HG03342 (cell line): ENCODE measurements at regions not wholly inside any gene's neighbourhood (a gene's known extent, or its start where the extent isn't known, plus 50 kb on each side); places are given as distances from the start of the nearest gene placed in this dataset.
"Not testable (repeated sequence)": the region's sequence is repeated elsewhere in the genome, so short reads cannot be mapped to it uniquely, and the experiment has no call there.

Experiments
- ATAC-seq: cut with Tn5 transposase; IDR thresholded peaks from one replicate; pipeline ENCODE4 v1.9.1; 2021; ENCODE audit warnings: mild to moderate bottlenecking, moderate library complexity; ENCODE audit not compliant: unreplicated experiment

DNA sequence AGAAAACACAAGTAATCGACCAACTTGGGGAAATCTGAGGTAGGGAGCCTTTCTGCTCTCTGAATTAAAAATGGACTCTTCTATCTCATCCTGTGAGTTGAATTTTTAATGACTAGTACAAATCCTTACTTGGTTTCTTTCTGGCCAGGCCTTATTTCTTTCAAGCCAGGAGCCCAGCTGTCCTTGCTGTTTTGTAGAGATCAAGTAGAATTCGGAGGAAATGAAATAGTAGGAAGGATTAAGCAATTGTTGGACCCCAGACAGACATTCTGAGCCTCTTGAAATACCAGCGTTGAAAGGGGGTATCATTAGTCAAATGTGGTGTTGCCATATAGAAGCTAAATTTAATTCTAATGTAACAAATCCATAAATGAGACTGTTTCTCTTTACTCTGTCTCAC, 53.7 kb upstream of the SMIM15 start:
- no peak for ATAC-seq

DNA sequence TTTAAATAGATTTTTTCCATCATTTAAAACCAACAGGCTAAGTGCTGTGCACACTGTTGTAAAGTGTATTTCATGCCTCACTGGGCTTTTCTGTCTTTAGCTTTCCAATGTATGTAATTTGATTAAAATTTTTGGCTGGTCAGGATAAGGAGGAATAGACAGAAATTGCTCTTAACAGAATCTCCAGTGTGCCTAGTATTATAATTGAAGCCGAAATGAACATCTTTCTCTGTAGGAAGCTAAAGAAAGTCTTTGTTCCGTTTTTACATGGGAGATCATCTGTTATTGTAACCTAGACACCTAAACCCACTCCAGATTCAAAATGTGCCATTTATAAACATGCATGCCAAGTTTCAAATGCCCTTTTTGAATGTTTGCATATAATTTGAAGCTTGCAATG, 54.5 kb upstream of the SMIM15 start:
- no peak for ATAC-seq

DNA sequence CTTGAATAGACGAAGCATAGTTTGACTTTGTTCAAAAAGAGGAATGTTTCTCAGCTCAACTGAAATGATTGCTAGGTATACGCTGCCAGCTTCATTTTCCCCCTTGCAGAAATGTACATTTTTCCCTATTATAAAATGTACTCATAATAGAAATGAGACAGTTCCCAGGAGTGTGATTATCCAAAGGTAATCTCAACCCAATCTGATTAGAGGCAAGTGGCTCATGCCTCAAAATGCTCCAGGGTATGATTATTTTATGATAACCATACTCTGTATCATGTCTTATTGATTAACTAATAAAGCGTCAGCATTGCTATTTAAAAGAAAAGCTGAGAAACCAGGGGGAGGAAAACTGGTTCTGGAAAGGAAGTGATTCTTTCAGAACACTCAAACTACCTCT, 54.9 kb upstream of the SMIM15 start:
- ATAC-seq, result no peak

GRCh38 chr5:61228229-61228628, 66.0 kb upstream of the SMIM15 start:
- no peak for ATAC-seq

DNA sequence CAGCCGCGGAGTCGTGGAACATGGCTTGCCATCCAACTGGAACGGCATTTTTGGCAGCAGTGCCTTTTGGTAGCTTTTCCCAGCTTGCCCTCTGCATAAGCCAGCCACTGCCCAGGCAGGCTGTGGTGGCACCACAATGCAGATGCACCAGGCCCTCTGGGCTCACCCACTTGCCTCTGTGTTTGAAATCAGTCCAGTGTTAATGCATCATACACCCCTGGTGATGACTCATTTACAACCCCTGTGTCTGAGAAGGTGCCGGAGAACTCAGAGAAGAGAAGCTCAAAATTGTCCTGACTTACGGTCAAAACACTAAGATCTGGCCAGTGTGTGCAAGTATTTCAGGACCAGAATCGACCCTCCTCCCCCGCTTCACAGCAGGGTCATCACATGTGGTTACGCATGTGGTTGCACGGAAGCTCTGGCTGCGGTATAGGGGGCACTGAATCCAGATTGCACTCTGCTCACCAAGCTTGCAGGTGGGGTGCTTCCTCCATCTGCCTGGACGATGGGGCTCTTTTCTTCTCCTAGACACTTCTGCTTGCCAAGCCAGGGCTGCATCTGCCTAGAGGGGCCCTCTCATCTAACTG, 66.5 kb upstream of the SMIM15 start:
- ATAC-seq, result no peak

GRCh38 chr5:61229416-61229815, 67.1 kb upstream of the SMIM15 start:
- no peak for ATAC-seq

GRCh38 chr5:61230492-61230891, 68.2 kb upstream of the SMIM15 start:
- ATAC-seq, result no peak

GRCh38 chr5:61231813-61232212, 69.5 kb upstream of the SMIM15 start:
- no peak for ATAC-seq

DNA sequence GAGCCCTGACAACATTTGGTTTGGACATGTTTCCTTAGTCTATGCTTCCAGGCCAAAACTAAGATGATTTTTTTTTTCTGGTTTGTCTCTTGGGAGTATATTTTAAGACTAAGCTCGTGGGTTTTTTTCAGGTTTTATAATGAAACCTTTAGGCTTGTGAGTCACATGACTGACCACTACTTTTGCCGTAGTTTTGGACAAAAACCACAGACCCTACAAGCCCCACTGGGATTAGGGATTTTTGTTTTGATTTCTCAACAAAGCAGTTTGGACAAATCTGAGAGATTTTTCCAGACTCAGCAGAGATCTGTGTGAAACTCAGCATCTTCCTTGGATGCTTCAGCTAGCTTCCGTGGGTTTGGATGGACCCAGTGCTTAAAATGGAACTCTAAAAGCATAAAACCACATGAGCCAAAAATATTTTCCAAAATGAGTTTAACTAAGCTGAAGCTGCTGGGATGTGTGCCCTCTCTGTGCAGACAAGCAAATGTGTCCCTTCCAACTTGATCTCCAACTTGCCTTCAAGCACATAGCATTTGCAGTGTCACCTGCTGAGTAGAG, 70.3 kb upstream of the SMIM15 start:
- ATAC-seq, result no peak

DNA sequence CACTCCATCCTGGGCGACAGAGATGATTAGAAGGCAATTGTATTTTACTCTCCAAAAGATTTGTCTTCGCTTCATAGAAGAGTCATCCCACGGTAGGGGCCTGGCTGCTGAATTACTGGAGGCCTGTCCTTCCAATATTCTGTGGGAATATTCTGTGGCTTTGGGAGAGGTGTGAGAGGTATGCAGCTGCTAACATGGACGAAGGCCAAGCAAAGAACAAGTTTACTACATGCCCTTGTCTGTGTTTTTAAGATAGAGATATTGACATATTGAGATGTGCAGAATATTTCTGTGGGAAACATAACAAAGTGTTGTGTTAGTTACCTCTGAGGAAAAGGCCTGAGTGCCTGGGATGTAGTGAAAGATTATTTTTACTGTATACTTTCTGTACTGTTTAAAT, 71.8 kb upstream of the SMIM15 start:
- ATAC-seq, result no peak

GRCh38 chr5:61236715-61237114, 74.4 kb upstream of the SMIM15 start:
- ATAC-seq, result not testable (repeated sequence)

GRCh38 chr5:61245486-61245885, 83.2 kb upstream of the SMIM15 start:
- ATAC-seq, result no peak

- no peak for ATAC-seq
Observed at GRCh38 chr5:61245936-61246335, 83.7 kb upstream of the SMIM15 start.

- no peak for ATAC-seq
Observed at GRCh38 chr5:61246768-61247307, 84.6 kb upstream of the SMIM15 start.

DNA sequence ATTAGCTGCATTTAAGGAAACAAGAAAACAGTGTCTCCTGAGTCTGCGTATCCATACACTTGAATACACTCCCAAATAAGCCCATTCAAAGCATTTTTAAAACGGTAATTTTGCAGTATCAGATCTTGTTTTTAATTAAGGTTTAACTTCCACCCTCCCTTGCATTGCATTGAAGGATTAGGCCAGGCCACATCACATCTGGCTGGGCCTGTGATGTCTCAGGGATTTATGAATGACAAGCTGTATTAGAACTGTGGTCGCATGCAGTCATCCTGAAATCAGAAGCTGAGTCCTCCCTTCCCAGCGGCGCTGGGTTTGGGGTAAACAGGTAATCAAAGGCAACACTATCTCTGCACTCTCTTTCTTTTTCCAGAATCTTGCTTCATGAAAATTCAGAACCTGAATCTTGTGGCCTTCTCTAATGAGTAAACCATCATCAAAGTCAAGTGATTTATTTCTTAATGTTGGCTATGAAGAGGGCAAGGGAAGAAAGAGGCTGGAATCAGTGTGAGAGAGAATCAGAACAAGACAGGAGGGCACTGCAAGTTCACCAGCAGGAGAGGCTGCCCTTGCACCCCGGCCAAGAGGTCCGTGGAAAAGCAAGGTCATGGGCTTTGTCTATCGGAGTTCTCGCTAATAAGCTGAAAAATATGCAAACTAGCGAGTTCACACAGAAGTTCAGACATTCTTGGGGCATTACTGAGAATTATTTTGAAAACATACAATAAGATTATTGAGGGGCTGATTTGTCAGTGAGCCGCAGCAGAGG, 80.0 kb upstream of the ZSWIM6 start:
- no peak for ATAC-seq

GRCh38 chr5:61252643-61252925, 79.5 kb upstream of the ZSWIM6 start:
- no peak for ATAC-seq

- no peak for ATAC-seq
Observed at GRCh38 chr5:61253547-61253946, 78.5 kb upstream of the ZSWIM6 start.

GRCh38 chr5:61254969-61255555, 77.0 kb upstream of the ZSWIM6 start:
- ATAC-seq, result no peak

- ATAC-seq, result no peak
Observed at GRCh38 chr5:61256474-61256873, 75.6 kb upstream of the ZSWIM6 start.

DNA sequence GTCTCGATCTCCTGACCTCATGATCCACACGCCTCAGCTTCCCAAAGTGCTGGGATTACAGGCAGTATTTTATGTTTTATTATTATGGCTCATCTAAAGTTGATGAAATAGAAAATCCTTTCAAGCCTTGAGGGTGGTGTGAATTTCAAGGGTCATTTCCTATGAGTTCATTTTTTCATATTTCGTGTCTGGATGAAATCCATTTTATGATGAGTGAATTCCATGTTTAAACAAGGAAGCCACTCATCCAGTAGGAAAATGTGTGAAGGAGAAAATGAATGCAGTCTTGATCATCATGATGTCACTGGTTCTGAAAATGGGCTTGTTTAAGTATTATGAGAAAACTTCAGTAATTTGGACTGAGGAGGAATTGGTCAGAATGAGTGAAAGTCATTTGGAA, 74.6 kb upstream of the ZSWIM6 start:
- ATAC-seq, result no peak

GRCh38 chr5:61261136-61261535, 70.9 kb upstream of the ZSWIM6 start:
- no peak for ATAC-seq

- ATAC-seq, result no peak
Observed at GRCh38 chr5:61262080-61262479, 70.0 kb upstream of the ZSWIM6 start.
